ENCODE measurements at regions not wholly inside any gene's neighbourhood (a gene's known extent, or its start where the extent isn't known, plus 50 kb on each side); places are given as distances from the start of the nearest gene placed in this dataset.

- DNase-seq, result no peak
- Histone ChIP-seq H3K4me3 (replicated peaks in 1 of 3) (no peak overlapping the region), H3K9me3 (no peaks in the 10 kb centered on the region), H3K36me3 (no peaks in the 10 kb centered on the region), H3K27ac (no peak overlapping the region), H3K4me1 (no peaks in the 10 kb centered on the region), H3K27me3 (no peaks in the 10 kb centered on the region)
- TF ChIP-seq POLR2A (IDR thresholded peaks at IDR 0.05), result no peak
- TF ChIP-seq, protein P1, sequence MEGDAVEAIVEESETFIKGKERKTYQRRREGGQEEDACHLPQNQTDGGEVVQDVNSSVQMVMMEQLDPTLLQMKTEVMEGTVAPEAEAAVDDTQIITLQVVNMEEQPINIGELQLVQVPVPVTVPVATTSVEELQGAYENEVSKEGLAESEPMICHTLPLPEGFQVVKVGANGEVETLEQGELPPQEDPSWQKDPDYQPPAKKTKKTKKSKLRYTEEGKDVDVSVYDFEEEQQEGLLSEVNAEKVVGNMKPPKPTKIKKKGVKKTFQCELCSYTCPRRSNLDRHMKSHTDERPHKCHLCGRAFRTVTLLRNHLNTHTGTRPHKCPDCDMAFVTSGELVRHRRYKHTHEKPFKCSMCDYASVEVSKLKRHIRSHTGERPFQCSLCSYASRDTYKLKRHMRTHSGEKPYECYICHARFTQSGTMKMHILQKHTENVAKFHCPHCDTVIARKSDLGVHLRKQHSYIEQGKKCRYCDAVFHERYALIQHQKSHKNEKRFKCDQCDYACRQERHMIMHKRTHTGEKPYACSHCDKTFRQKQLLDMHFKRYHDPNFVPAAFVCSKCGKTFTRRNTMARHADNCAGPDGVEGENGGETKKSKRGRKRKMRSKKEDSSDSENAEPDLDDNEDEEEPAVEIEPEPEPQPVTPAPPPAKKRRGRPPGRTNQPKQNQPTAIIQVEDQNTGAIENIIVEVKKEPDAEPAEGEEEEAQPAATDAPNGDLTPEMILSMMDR (IDR thresholded peaks at IDR 0.05), result no peak
- 60 to 65% methylated on average over 3 of the region's 3 CpGs for WGBS, 2 donors
- intact Hi-C loops (cut with DNase I), result no loop called here
These were observed 367.6 kb upstream of the CWC22 start for GRCh38 chr2:180374502-180375281.

- no peak overlapping the region for H3K27ac ChIP-seq
- 83 to 89% methylated on average over 2 of the region's 2 CpGs for WGBS, 2 donors
- no peaks in the 10 kb centered on the region for H3K4me1 ChIP-seq
- no peak for TF ChIP-seq POLR2A (IDR thresholded peaks at IDR 0.05)
- TF ChIP-seq, protein P1 (IDR thresholded peaks at IDR 0.05), result no peak
- H3K36me3 ChIP-seq, result no peaks in the 10 kb centered on the region
- H3K4me3 ChIP-seq (replicated peaks in 1 of 3), result no peak overlapping the region
- DNase-seq, result no peak
- intact Hi-C loops (cut with DNase I), result no loop called here
- H3K9me3 ChIP-seq, result no peaks in the 10 kb centered on the region
- H3K27me3 ChIP-seq, result no peaks in the 10 kb centered on the region
These were observed 363.6 kb upstream of the CWC22 start for GRCh38 chr2:180370511-180371205.

GRCh38 chr2:180368881-180369280, 361.8 kb upstream of the CWC22 start:
- H3K4me1 ChIP-seq, result no peaks in the 10 kb centered on the region
- intact Hi-C loops (cut with DNase I), result no loop called here
- 37 to 42% methylated on average over 2 of the region's 2 CpGs for WGBS, 2 donors

DNA sequence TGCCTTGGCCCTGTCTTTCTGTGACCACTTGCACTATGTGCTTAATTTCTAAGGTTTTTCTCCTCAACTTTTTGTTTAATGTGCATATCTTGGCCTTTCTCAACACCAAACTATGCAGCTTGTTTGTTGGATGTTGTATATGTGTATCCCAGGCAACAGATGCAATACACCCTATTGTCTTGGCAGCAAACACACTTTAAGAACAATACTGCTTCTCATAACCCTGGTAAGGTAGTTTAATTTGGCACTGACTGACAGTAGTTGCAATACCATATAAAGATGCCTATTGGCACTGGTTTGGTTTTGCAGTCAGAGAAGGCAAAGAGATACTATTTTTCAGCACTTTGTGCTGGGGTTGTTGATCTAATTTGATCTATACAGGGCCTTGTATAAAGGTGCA, 360.7 kb upstream of the CWC22 start:
- H3K4me1 ChIP-seq, result no peaks in the 10 kb centered on the region
- TF ChIP-seq POLR2A (IDR thresholded peaks at IDR 0.05), result no peak
- TF ChIP-seq, protein P1 (IDR thresholded peaks at IDR 0.05), result no peak
- intact Hi-C loops (cut with DNase I), result no loop called here
- H3K27me3 ChIP-seq, result no peaks in the 10 kb centered on the region
- no peak overlapping the region for H3K4me3 ChIP-seq (replicated peaks in 1 of 3)
- no peaks in the 10 kb centered on the region for H3K36me3 ChIP-seq
- no peak for DNase-seq
- H3K9me3 ChIP-seq, result no peaks in the 10 kb centered on the region
- no peak overlapping the region for H3K27ac ChIP-seq

More at GRCh38 chr2:180368881-180369280, 361.8 kb upstream of the CWC22 start:
- no peak overlapping the region for H3K27ac ChIP-seq
- no peak for DNase-seq
- H3K27me3 ChIP-seq, result no peaks in the 10 kb centered on the region
- H3K9me3 ChIP-seq, result no peaks in the 10 kb centered on the region
- no peak overlapping the region for H3K4me3 ChIP-seq (replicated peaks in 1 of 3)
- TF ChIP-seq, protein P1 (IDR thresholded peaks at IDR 0.05), result no peak
- TF ChIP-seq POLR2A (IDR thresholded peaks at IDR 0.05), result no peak
- no peaks in the 10 kb centered on the region for H3K36me3 ChIP-seq

DNA sequence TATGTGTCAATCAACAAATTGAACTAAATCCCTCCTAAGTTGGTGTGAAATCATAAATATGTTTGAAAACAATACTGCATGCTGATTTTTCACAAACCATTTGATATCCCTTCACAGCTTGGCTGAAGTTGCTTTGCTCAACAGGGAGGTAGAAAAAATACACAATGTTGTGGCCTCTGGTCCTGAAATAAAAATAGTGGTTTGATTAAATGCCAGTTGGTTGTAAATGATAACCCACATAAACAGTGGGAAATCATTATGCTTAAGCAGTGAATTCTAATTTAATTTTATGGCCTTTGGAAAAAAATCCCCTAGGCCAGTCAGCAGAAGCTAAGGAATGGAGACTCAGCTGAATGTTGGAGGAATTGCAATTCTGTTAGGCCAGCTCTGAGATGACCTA, 359.4 kb upstream of the CWC22 start:
- no peak overlapping the region for H3K4me3 ChIP-seq (replicated peaks in 1 of 3)
- no peaks in the 10 kb centered on the region for H3K9me3 ChIP-seq
- H3K4me1 ChIP-seq, result no peaks in the 10 kb centered on the region
- TF ChIP-seq POLR2A (IDR thresholded peaks at IDR 0.05), result no peak
- TF ChIP-seq, protein P1 (IDR thresholded peaks at IDR 0.05), result no peak
- no peaks in the 10 kb centered on the region for H3K27me3 ChIP-seq
- H3K36me3 ChIP-seq, result no peaks in the 10 kb centered on the region
- intact Hi-C loops (cut with DNase I), result no loop called here
- H3K27ac ChIP-seq, result no peak overlapping the region
- DNase-seq, result no peak
